Activated CD4-positive, alpha-beta T cell treated with anti-CD3 and anti-CD28 coated beads for 24 hours (primary cell): ENCODE measurements at regions not wholly inside any gene's neighbourhood (a gene's known extent, or its start where the extent isn't known, plus 50 kb on each side); places are given as distances from the start of the nearest gene placed in this dataset.
"Not testable (repeated sequence)": the region's sequence is repeated elsewhere in the genome, so short reads cannot be mapped to it uniquely, and the experiment has no call there.

Experiments
- DNase-seq, 2 donors: peaks; one replicate each; pipeline ENCODE4 v3.0.0-alpha.2; 2020; ENCODE audit warnings: low read depth in 2 of 2

- peak in 1 of 2 donors; percentile 17 for DNase-seq
Observed at GRCh38 chr20:30585244-30585796, 672.1 kb upstream of the DEFB115 start.

GRCh38 chr20:30586178-30586577 is 671.3 kb upstream of the DEFB115 start:
- DNase-seq: not testable (repeated sequence)

GRCh38 chr20:30593572-30593971 is 663.9 kb upstream of the DEFB115 start:
- no peak for DNase-seq

GRCh38 chr20:30594112-30594511 is 663.4 kb upstream of the DEFB115 start:
- no peak for DNase-seq

- no peak for DNase-seq
Observed at GRCh38 chr20:30595698-30596097, 661.8 kb upstream of the DEFB115 start.

DNA sequence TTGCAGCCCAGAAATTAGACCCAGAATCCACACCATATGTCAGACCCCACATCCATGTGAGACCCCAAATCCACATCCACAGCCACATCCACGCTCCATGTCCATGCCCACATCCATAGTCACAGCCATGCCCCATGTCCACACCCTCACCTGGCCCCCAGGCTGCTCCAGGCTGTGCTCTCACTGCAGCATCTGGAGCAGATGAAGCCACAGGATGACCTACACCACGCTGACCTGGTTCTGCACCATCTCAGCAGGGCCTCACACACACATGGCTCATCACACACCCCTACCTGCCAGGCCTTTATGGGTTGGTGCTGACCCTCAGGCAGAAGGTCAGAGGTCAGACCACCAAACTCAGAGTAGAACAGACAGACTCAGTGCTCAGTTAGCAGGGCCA is 660.0 kb upstream of the DEFB115 start:
- DNase-seq: not testable (repeated sequence)

- no peak for DNase-seq
Observed at GRCh38 chr20:30598460-30599230, 658.8 kb upstream of the DEFB115 start.

GRCh38 chr20:30599990-30600389 is 657.5 kb upstream of the DEFB115 start:
- no peak for DNase-seq

DNA sequence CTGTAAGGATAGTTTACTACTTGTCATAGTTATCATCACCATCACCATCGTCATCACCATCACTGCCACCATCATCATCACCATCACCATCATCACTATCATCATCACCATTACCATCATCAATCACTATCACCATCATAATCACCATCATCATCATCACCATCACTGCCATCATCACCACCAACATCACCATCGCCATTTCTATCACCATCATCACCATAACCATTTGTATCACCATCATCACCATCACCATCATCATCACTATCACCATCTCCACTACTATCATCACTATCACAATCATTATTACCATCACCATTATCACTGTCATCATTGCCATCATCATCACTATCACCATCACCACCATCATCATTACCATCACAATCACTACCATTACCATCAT is 655.5 kb upstream of the DEFB115 start:
- DNase-seq: no peak

GRCh38 chr20:30602424-30602823 is 655.0 kb upstream of the DEFB115 start:
- no peak for DNase-seq

DNA sequence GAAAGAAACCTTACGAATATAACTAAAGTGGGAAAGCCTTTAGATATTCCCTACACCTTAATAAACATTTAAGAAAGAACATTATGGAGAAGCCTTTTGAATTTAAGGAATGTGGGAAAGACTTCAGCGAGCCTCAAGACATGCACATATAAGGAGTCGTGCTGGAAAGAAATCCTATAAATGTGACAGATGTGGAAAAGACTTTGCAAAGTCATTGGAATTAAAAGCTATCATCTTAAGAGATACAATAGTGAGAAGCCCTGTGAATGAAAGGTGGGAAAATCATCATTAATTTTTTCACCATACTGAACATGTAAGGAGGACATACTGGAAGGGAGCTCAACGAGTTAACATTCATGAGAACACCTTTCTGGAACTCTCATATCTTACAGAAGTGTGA is 650.5 kb upstream of the DEFB115 start:
- no peak for DNase-seq

DNA sequence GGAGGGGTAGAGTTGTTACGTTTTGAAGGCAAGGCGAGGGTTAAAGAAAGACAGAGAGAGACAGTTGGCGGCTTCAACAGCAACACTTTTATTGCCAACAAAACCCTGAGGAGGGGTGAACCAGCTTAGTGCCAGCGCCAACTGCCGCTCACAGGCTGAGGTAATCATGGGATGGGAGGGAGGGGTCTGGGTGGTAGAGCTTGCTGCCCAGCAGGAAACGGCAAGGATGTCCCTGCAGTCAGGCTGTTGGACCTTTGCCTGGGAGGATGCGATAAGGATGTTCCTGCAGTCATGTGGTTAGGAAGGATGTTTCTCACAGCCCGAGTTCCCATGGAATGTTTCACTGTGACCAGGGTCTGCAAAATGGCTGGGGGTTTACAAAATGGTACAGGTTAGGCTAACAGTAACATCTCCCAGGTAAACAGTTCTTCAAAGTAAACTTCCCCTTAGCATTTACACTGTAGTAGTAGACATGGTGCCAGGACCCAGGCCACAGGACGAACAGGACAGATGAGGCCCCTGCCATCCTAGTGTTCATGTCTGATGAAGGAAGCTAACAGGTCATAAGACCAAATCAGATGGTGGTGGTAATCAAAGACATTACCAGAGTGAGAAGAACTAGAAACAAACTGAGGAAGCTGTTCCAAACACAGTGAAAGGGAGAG is 647.3 kb upstream of the DEFB115 start:
- no peak for DNase-seq

DNA sequence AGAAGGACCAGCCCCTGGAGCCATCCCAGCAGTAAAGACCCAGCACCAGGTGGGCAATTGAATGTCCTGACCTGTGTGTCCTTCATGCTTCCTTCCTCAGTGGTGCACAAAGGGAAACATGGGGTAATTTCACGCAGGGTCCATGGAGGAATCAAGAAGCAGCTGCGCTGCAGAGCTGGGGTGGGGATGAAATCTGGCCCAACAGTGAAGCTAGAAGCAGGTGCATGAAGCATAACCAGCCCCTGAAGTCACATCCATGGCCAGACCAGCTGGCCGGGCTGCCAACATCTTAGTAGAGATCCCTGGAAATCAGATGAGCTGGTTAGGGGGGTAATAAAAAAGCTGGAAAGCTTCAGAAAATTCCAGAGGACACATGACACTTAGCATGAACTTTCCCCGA is 646.7 kb upstream of the DEFB115 start:
- DNase-seq: no peak

DNA sequence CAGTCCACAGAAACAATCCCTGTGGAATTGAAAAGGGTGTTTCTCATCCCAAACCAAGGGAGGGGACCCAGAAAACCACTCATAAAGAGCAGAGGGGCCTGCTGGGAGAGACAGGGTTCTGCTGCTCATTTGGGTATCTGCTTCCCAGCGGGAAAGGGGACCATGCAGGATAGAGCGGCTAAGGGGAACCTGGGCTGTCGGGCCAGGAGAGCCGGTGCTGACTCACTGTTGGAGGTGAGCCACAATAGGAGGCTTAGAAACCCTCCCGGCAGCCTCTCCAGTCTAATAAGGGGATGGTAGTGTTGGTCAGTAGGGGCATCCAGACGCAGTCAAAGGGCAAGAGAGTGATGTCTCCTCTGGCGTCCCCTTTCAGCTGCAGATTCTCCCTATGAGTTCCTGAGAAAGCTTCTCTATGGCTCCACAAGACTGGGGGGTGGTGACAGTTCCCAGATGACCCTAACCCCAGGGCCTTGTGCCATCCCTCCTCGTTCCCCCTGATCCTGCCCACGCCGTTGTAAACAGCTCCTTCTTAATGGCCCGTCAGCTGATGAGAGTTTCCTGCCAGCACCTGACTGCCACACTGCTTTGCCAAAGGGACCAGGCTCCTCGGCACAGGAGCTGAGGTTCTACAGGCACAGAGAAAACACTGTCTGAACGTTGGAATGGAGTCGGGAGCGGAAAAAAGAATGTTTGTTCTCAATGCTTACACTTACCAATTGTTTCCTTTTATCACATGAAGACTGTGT is 646.1 kb upstream of the DEFB115 start:
- no peak for DNase-seq

DNA sequence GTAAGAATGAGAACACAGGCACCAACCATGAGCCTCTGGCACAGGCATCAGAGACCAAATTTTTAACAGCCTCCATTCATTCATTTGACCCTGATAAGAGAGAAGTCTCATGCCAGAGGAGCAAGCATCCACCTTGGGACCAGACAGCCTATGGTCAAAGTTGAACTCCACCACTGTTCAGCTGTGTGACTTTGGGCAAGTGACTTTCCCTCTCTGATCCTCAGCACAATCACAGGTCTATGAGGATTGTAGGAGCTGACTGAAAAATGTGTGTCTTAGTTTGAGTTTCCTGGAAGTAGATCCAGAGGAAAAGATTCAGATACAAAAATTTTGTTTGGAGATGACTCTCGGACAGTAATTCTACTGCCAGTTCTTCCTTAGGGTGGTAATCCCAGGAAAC is 645.1 kb upstream of the DEFB115 start:
- no peak for DNase-seq

DNA sequence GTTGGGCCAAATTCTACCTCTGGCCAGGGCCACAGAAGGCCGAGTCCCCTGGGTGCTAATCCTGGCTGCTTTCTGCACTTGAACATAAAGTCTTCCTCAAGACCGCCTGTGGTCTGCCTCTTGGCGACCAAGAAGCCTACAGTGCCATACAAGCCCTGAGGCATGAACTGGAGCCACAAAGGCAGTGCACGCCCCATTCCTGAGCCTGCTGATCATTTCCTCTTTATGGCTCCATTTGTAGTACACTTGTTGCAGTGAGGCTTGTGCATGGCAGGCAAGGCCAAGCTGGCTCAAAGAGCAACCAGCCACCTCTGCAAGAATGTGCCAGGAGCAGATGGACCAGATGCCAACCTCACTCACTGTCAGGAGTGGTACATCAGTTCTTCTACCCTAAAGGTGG is 636.1 kb upstream of the DEFB115 start:
- not testable (repeated sequence) for DNase-seq

DNA sequence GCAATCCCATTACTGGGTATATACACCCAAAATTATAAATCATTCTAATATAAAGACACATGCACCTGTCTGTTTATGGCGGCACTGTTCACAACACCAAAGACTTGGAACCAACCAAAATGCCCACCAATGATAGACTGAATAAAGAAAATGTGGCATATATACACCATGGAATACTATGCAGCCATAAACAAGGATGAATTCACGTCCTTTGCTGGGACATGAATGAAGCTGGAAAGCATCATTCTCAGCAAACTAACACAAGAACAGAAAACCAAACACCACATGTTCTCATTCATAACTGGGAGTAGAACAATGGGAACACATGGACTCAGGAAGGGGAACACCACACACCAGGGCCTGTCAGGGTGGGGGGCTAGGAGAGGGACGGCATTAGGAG is 633.2 kb upstream of the DEFB115 start:
- DNase-seq: not testable (repeated sequence)

GRCh38 chr20:30629376-30629775 is 628.1 kb upstream of the DEFB115 start:
- DNase-seq: not testable (repeated sequence)

DNA sequence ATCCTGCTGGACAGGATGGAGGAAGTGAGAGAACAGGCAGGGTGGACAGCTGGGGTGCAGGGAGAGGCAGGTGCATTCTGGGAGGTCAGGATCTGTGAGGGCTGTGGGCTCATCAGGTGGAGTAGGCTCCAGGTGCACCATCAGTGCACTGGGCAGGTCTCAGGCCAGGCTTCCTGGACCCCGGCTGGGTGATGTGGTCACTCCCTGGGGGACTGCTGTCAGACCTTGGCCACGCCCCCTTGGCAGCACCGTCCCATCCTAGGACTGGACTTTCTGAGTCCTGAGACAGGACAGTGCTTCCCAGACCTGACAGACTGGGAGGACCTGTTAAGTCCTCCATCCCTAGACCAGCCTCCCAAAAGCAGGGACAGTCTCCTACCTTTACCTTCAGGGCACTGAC is 626.7 kb upstream of the DEFB115 start:
- no peak for DNase-seq

- DNase-seq: not testable (repeated sequence)
Observed at GRCh38 chr20:30631261-30631789, 626.1 kb upstream of the DEFB115 start.

DNA sequence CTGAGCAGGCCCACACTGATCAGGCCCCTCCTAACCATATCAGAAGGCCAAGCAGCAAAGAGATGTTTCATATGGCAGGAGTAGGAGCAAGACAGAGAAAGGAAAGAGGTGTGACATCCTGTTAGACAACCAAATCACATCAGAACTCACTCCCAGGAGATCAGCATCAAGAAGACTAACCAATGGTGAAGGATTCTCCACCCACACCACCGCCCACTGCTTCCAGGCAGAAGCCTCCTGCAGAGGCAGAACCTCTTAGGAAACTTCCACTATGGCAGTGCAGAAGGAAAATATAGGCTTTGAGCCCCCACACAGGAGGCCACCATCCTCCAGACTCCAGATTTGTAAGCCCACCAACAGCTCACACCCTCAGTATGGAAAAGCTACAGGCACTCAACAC is 624.7 kb upstream of the DEFB115 start:
- not testable (repeated sequence) for DNase-seq

DNA sequence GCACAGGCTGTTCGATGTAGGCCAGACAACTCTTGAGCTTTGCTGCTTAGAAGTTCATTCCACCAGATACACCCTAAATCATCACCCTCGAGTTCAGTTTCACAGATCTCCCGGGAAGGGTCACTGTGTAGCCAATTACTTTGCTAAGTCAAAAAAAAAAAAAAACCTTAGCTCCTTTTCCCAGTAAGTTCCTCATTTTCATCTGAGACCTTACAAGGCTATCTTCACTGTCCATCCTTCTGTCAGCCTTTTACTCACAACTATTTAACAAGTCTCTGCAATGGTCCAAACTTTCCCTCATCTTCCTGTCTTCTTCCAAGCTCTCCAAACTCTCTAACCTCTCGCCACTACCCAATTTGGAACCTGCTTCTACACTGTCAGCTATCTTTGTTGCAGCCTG is 615.9 kb upstream of the DEFB115 start:
- DNase-seq: not testable (repeated sequence)
